ENCODE measurements at regions not wholly inside any gene's neighbourhood (a gene's known extent, or its start where the extent isn't known, plus 50 kb on each side); places are given as distances from the start of the nearest gene placed in this dataset.

DNA sequence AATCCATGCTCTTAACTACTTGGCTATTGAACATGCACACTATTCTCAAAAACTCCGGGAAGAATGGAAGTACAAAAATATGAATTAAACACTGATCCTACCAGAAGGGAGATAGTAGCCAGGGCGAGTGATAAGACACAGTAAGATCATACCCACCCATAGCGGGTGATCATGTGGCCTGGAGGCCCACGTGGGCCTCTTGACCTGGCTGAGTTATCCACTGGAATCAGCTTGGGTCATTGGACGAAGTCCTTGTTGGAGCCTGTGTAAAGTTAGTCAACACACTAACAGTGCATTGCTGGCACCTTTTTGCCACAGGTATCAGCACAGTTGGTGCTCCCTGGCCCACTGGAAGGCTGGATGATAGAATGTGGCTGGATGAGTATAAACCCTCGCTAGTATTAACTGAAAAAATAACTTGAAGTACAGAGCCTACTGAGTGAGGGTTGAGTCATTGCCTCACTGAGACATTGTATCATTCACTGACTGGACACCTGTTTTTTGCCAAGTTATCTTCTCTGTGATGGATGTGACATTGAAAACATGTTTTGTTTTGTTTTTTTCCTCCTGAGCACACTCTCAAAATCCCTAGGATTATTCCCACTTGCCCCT is 149.2 kb upstream of the FUT8 start:
- Mint-ChIP-seq H3K36me3 (peaks cover 13% of the 10 kb centered on the region), H3K27ac (no peak overlapping the region), H3K9me3 (peaks cover 3% of the 10 kb centered on the region), H3K4me3 (no peak overlapping the region), H3K27me3 (no peaks in the 10 kb centered on the region), H3K4me1 (peaks cover 44% of the 10 kb centered on the region)
- no peak for ATAC-seq

- no peaks in the 10 kb centered on the region for H3K27me3 Mint-ChIP-seq
- peaks cover 6% of the 10 kb centered on the region for H3K36me3 Mint-ChIP-seq
- ATAC-seq, result no peak
- no peak overlapping the region for H3K4me3 Mint-ChIP-seq
- no peaks in the 10 kb centered on the region for H3K9me3 Mint-ChIP-seq
- H3K4me1 Mint-ChIP-seq, result peaks cover 48% of the 10 kb centered on the region
- H3K27ac Mint-ChIP-seq, result no peak overlapping the region
These were observed 144.7 kb upstream of the FUT8 start for GRCh38 chr14:65267856-65268255.

DNA sequence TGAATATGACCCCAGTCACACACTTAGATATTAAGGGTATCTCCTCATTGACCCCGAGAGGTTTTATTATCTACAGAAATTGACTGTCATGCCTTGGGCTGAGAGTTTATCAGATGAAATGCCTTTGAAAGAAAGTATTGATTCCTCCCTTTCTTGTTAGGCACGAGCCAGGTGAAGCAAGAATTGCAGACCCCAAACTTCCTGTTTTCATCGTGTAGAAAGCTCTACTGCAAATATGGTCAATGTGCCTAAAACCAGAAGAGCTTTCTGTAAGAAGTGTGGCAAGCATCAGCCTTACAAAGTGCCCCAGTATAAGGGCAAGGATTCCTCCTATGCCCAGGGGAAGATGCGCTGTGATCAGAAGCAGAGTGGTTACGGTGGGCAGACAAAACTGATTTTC is 143.9 kb upstream of the FUT8 start:
- Mint-ChIP-seq H3K4me3 (no peak overlapping the region), H3K4me1 (peaks cover 50% of the 10 kb centered on the region), H3K9me3 (no peaks in the 10 kb centered on the region), H3K27me3 (no peaks in the 10 kb centered on the region), H3K36me3 (peaks cover 6% of the 10 kb centered on the region), H3K27ac (no peak overlapping the region)
- ATAC-seq, result no peak

DNA sequence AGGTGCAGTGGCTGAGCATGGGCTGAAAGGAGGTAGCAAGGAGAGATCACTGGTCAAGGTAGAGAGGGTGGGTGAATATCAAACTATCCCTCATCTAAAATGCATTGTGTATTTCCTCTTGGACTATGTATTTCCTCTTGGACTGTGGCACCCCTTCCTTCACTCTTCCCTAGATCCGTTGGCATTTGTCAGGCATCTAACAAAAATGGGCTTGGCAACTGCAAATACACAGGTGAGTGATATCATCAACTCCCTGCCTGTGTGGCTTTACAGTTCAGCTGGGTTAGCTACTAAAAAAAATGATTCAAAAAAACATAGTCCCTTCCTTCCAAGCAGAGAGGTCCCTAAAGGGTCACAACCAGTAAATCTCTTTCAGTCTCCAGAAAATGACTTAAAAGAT is 142.8 kb upstream of the FUT8 start:
- peak overlapping the region; percentile 50 for H3K27ac Mint-ChIP-seq
- H3K27me3 Mint-ChIP-seq, result no peaks in the 10 kb centered on the region
- no peak overlapping the region for H3K4me3 Mint-ChIP-seq
- H3K9me3 Mint-ChIP-seq, result no peaks in the 10 kb centered on the region
- no peak for ATAC-seq
- H3K36me3 Mint-ChIP-seq, result peaks cover 6% of the 10 kb centered on the region
- H3K4me1 Mint-ChIP-seq, result peaks cover 60% of the 10 kb centered on the region

DNA sequence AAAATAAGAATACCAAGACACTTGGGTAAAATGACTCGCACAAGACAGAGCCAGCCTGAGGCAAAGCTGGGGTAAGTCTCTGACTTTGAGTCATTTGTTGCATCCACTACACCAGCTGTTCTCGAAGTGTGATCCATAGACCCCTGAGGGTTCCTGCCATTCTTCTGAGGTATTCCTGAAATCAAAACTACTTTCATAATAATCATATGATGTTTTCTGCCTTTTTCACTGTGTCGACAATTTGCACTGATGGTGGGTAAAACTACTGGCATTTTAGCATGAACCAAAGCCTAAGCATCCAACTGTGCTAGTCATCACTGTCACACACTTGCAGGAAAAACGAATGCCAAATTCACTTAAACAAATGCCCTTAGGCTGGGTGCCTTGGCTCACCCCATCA is 135.5 kb upstream of the FUT8 start:
- Mint-ChIP-seq H3K27ac (no peak overlapping the region), H3K27me3 (no peaks in the 10 kb centered on the region), H3K36me3 (no peaks in the 10 kb centered on the region), H3K9me3 (no peaks in the 10 kb centered on the region), H3K4me1 (peaks cover 29% of the 10 kb centered on the region), H3K4me3 (no peak overlapping the region)
- no peak for ATAC-seq

GRCh38 chr14:65277580-65278270 is 134.8 kb upstream of the FUT8 start:
- no peak overlapping the region for H3K27ac Mint-ChIP-seq
- no peaks in the 10 kb centered on the region for H3K36me3 Mint-ChIP-seq
- peaks cover 31% of the 10 kb centered on the region for H3K4me1 Mint-ChIP-seq
- ATAC-seq, result no peak
- H3K4me3 Mint-ChIP-seq, result no peak overlapping the region
- no peaks in the 10 kb centered on the region for H3K27me3 Mint-ChIP-seq
- no peaks in the 10 kb centered on the region for H3K9me3 Mint-ChIP-seq

GRCh38 chr14:65278589-65278988 is 133.9 kb upstream of the FUT8 start:
- no peaks in the 10 kb centered on the region for H3K27me3 Mint-ChIP-seq

GRCh38 chr14:65279510-65279909 is 133.0 kb upstream of the FUT8 start:
- Mint-ChIP-seq H3K4me1 (peaks cover 39% of the 10 kb centered on the region), H3K9me3 (no peaks in the 10 kb centered on the region), H3K36me3 (no peaks in the 10 kb centered on the region), H3K4me3 (no peak overlapping the region), H3K27me3 (no peaks in the 10 kb centered on the region), H3K27ac (no peak overlapping the region)
- no peak for ATAC-seq

More at GRCh38 chr14:65278589-65278988, 133.9 kb upstream of the FUT8 start:
- no peak overlapping the region for H3K4me3 Mint-ChIP-seq
- H3K9me3 Mint-ChIP-seq, result no peaks in the 10 kb centered on the region
- H3K4me1 Mint-ChIP-seq, result peaks cover 37% of the 10 kb centered on the region
- H3K27ac Mint-ChIP-seq, result no peak overlapping the region
- ATAC-seq, result no peak
- H3K36me3 Mint-ChIP-seq, result no peaks in the 10 kb centered on the region

DNA sequence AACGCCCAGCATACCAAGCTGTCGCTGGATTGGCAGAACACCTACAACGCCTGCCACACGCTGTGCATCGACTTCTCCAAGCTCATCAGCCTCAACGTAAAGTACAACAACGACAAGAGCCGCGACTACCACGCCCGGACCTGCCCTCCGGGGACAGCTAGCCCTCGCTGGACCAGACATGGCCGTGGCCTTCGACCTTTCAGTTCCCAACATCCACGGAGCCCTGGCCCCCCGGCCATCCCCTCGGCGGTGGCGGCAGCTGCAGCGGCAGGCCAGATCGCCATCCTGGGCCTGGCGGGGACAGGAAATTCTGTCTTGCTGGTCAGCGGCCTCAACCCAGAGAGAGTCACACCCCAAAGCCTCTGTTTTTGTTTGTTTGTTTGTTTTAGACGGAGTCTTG is 132.6 kb upstream of the FUT8 start:
- no peaks in the 10 kb centered on the region for H3K27me3 Mint-ChIP-seq
- no peak overlapping the region for H3K27ac Mint-ChIP-seq
- H3K36me3 Mint-ChIP-seq, result no peaks in the 10 kb centered on the region
- ATAC-seq, result no peak
- H3K9me3 Mint-ChIP-seq, result no peaks in the 10 kb centered on the region
- H3K4me3 Mint-ChIP-seq, result no peak overlapping the region
- H3K4me1 Mint-ChIP-seq, result peaks cover 39% of the 10 kb centered on the region

DNA sequence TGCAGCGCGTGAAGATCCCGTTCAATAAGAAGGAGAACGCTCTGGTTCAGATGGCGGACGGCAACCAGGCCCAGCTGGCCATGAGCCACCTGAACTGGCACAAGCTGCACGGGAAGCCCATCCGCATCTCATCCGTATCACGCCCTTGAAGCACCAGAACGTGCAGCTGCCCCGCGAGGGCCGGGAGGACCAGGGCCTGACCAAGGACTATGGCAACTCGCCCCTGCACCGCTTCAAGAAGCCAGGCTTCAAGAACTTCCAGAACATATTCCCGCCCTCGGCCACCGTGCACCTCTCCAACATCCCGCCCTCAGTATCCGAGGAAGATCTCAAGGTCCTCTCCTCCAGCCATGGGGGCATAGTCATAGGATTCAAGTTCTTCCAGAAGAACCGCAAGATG is 131.9 kb upstream of the FUT8 start:
- peaks cover 35% of the 10 kb centered on the region for H3K4me1 Mint-ChIP-seq
- H3K36me3 Mint-ChIP-seq, result no peaks in the 10 kb centered on the region
- no peak for ATAC-seq

DNA sequence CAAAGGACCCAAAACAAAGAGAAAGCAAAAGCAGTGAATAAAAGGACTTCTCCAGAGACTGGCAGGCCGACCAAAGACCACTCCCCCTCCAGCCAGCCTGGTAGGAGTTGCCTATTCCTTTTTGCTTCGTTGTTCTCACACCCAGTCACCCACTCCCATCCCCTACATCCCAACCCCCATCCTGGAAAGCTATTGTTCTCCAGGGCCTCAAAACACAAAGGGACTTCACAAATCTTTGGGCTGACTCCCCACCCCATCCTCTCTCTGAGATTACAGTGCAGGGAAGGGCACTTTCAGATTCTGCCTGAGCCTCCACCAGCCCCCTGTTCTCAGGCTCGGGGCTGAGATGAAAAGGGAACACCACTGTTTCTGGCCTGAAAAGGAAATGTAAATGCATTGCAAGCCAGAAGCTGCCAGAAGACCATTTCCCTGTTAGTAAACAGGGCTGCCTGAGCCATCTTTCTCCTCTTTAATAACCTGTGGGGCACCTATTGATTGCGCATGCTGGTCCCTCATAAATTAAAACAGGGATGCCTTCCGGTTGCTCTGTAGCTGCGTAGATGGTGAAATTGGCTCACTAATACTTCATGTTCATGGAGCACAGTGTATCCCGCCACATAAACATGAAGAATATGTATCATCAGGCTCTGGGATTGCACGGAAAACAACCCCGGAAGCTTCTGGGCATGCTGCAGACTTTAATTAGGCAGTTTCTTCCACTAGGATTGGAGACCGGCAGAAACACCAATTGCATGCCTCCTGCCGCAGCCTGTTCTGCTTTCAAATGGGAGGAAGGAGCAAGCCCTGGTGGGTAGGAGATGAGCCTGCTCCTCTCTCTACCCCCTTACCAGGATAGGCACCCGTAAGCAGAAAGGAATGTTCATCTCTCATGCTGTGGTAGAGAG is 130.3 kb upstream of the FUT8 start:
- Mint-ChIP-seq H3K36me3 (no peaks in the 10 kb centered on the region), H3K27me3 (no peaks in the 10 kb centered on the region), H3K4me3 (peak overlapping the region; percentile 73), H3K27ac (peak overlapping the region; percentile 91), H3K9me3 (no peaks in the 10 kb centered on the region), H3K4me1 (peaks cover 46% of the 10 kb centered on the region)
- peak; percentile 42 for ATAC-seq

More for the DNA sequence above, 131.9 kb upstream of the FUT8 start:
- Mint-ChIP-seq H3K4me3 (no peak overlapping the region), H3K27ac (peak overlapping the region; percentile 91), H3K9me3 (no peaks in the 10 kb centered on the region), H3K27me3 (no peaks in the 10 kb centered on the region)

DNA sequence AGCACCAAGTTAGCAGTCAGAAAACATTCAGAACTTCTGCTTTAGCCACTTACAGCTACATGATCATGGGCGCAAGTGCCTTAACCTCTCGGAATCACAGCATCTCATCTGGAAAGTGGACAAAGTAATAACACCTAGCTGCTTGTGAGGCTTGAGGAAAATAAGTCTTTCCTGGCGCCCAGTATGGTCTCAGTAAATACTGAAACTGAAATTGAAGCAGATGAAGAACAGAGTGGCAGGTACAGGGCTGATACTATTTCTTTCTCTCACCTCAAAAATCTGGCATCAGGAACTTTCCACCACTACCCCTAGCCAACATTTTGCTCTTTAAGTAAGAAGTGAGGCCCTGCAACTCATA is 129.7 kb upstream of the FUT8 start:
- H3K4me1 Mint-ChIP-seq, result peaks cover 52% of the 10 kb centered on the region
- no peaks in the 10 kb centered on the region for H3K36me3 Mint-ChIP-seq
- no peak for ATAC-seq
- peak overlapping the region; percentile 73 for H3K4me3 Mint-ChIP-seq
- H3K9me3 Mint-ChIP-seq, result no peaks in the 10 kb centered on the region
- peak overlapping the region; percentile 91 for H3K27ac Mint-ChIP-seq
- no peaks in the 10 kb centered on the region for H3K27me3 Mint-ChIP-seq

DNA sequence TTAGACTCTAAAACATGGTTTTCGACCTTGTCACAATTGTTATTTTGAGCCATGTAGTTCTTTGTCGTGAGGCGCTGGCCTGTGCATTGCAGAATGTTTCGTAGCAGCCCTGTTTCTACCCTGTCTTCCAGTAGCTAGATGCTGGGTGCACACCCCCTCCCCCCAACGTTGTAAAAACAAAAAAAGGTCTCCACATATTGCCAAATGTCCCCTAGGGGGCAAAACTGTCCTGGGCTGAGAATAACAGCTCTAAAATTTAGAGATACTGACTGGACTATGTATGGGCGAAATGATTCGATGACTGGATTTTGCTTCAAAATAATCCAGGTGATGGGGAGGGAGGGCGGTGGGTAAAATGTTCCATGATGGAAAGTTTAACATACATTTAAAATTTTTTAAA is 126.1 kb upstream of the FUT8 start:
- Mint-ChIP-seq H3K4me1 (peaks cover 86% of the 10 kb centered on the region), H3K9me3 (no peaks in the 10 kb centered on the region), H3K36me3 (peaks cover 6% of the 10 kb centered on the region), H3K4me3 (no peak overlapping the region), H3K27me3 (no peaks in the 10 kb centered on the region), H3K27ac (peak overlapping the region; percentile 90)
- ATAC-seq, result peak; percentile 40

- Mint-ChIP-seq H3K27ac (peak overlapping the region; percentile 90), H3K4me1 (peaks cover 85% of the 10 kb centered on the region), H3K9me3 (no peaks in the 10 kb centered on the region), H3K36me3 (peaks cover 6% of the 10 kb centered on the region), H3K4me3 (peak overlapping the region; percentile 74), H3K27me3 (no peaks in the 10 kb centered on the region)
- ATAC-seq, result peak; percentile 88
These were observed 125.0 kb upstream of the FUT8 start for GRCh38 chr14:65287264-65288131.

DNA sequence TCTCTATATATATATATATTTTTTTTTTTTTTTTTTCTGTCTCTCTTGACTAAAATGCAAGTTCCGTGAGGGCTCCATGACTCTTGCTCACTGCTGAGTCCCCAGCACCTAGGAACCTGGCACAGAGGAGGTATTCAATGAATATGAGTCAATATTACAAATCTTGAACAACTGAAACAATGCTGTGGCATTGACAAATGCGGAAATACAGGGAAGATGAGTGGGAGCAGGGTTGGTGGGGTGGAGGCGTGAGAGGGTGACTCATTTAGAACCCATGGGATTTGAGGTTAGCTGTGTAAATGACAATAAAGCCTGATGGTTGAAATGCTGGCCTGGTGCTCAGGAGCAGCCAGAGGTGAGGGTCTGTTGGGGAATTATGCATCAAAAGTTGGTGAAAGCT is 121.7 kb upstream of the FUT8 start:
- peak overlapping the region; percentile 13 for H3K4me3 Mint-ChIP-seq
- H3K27me3 Mint-ChIP-seq, result no peaks in the 10 kb centered on the region
- peak; percentile 39 for ATAC-seq
- H3K27ac Mint-ChIP-seq, result peak overlapping the region; percentile 90
- H3K9me3 Mint-ChIP-seq, result no peaks in the 10 kb centered on the region
- peaks cover 69% of the 10 kb centered on the region for H3K4me1 Mint-ChIP-seq
- H3K36me3 Mint-ChIP-seq, result peaks cover 8% of the 10 kb centered on the region

Measured in stimulated activated memory B cell treated with anti-CD40 and anti-IgM and Interleukin-4, amounts not matched to agents 10 μg/mL and 1 μg/mL and 100 μg/mL, for 72 hours (primary cell).